DMS 273 treated with DMSO at 0.1 percent for 48 hours (cell line): ENCODE measurements at regions not wholly inside any gene's neighbourhood (a gene's known extent, or its start where the extent isn't known, plus 50 kb on each side); places are given as distances from the start of the nearest gene placed in this dataset.
"Not testable (repeated sequence)": the region's sequence is repeated elsewhere in the genome, so short reads cannot be mapped to it uniquely, and the experiment has no call there.

Source experiments
- DNase-seq: peaks from one replicate; lab custom pipeline; 2025; lab: John Stamatoyannopoulos, UW

DNA sequence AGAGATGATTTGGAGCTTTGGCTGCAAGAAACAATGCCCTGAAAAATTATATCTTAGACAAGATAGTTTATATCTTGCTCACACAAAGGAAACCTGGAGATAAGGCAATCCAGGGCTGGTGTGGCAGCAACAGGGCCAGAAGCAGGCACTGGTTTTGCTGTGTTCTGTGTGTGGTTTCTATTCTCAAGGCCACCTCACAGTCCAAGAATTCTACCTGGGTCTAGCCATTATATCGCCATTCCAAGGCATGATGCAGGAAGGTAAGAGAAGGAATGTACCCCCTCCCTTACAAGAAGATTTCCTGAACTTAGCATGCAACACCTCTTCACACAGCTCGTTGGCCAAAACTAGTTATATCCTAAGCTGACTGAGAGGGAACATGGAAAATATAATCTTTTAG, 74.5 kb upstream of the MEGF10 start:
- no peak for DNase-seq

DNA sequence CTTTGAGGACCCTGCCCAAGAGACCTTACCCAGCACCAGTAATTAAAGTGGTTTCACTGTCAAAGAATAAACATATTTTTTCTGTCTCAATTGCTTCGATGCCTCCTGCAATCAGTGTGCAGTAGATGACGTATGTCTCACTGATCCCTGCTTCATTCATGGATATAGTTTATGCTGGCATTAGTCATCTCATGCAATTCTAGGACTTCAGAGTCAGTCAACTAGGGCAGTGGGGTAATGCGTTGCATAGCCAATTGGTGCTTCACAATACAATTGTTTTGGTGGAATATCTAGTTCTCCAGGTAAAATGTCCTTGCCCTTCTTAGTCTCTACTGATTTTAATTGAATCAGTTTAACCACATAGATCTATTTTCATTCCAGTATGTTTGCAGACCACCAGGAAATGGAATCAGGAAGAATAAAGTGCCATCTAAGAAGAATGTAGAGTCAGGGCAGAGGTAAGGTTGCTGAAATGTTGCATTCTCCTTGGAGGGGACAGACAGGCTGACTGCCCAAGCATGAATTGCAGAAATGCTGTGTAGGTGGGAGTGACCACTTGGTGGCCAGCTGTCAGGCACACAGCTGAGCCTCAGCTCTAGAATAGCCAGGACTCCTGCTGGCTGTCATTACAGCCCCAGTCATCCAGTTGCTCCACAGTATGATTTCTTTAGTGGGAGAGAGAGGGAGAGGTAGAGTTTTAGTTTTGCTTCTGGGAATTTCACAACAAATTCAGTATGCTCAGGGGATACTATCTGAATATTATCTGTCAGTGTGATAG, 73.5 kb upstream of the MEGF10 start:
- DNase-seq, result no peak

DNA sequence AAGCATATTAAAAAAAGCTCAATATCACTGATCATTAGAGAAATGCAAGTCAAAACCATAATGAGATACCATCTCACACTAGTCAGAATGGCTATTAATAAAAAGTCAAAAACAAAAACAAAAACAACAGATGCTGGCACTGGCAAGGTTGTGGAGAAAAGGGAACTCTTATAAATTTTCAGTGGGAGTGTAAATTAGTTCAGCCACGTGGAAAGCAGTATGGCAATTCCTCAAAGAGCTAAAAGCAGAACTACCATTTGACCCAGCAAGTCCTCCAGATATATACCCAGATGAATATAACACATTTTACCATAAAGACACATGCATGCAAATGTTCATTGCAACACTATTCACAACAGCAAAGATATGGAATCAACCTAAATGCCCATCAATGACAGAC, 68.7 kb upstream of the MEGF10 start:
- DNase-seq, result not testable (repeated sequence)

DNA sequence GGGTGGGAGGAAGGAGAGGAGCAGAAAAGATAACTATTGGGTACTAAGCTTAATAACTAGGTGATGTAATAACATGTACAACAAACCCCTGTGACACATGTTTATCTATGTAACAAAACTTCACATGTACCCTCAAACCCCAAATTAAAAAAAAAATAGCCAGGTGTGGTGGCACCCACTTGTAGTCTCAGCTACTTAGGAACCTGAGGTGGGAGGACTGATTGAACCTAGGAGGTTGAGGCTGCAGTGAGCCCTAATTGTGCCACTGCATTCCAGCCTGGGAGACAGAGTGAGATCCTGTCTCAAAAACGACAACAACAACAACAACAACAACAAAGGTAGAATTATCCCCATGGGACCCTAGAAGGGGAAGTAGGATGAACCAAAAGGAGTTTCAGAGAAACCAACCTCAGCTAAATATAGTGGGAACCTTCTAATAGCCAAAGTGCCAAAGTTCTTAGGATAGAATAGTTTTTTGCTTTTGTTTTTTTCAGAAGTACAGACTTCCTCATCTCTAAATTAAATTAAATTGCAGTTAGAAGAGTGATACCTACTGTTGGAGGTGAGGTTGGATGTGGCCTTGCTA, 67.9 kb upstream of the MEGF10 start:
- not testable (repeated sequence) for DNase-seq

DNA sequence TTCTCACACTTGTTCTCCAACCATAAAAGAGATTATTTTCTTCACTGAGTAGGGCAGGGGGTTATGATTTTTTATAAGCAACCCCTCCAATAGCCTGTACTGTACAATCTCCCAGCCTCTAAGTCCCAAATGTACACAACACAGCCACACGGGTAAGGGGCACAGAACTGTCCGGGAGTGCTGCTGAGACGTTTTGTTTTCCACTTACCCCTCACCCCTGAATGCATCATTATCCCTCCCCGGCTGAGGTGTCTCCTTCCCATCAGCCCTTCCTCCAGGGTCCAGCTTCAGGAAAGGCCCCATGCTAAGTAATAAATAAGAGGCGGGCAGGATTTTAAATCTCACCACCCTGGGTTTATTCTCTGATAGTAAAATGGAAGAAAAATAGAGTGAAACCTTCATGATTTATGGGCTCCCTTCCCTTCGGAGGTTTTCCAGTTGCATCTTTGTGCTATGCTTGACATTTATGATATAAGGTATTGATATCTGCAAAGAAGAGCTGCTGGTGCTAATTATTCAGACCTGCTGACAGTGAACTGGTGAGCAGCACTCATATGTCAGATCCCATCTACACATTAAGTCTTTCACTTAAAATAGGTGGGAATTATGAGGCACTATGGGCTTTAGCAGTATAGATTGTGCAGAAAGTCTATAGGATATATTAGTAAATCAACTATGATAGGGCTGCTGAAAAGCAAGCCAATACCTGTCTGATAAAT, 67.2 kb upstream of the MEGF10 start:
- DNase-seq, result no peak

DNA sequence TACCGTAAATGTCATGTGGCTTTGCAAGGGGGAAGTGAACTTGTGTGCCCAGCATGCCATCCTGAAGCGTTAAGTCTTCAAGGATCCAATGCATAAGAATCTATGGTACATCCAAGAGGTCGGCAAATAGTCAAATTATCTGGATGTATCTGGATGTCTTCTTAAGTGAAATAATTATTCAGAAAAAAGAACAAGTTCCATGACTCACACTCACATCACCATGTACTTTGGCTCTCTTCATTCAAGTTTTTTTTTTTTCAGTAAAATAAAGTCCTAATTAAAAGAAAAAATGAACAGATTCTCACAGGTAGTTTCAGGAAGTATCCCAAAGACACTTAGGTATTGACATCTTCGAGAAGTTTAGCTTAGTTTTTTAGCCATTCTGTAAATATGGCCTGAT, 62.7 kb upstream of the MEGF10 start:
- no peak for DNase-seq

DNA sequence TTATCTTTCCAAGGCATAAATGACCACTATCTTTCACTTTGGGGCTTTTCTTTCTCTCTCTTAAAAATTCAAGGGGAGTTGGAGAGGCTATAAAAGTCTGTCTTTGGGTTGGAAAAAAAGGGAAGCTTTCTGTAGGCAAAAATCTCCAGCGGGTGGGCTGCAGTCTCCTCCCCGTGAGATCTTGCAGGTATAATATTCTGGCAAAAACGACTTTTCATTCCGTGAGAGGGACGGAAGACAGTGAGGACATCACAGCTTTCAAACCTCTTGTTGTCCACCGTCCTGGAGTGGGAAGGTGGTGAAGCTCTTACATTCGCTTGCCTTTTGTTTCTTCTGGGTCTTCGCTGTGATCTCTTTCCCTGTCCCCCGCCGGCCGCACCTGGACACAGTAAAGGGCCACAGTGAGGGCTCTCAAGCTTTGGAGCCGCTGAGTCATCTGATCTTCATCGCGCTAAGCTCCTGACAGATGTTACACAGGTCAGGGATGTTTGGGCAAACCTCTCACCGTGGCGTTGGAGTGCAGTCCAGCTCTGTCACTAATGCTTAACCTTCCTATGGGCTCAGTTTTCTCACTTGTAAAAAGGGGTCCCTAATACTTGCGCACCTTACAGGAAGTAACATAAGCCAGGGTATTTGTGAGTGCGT, 61.9 kb upstream of the MEGF10 start:
- DNase-seq, result no peak

DNA sequence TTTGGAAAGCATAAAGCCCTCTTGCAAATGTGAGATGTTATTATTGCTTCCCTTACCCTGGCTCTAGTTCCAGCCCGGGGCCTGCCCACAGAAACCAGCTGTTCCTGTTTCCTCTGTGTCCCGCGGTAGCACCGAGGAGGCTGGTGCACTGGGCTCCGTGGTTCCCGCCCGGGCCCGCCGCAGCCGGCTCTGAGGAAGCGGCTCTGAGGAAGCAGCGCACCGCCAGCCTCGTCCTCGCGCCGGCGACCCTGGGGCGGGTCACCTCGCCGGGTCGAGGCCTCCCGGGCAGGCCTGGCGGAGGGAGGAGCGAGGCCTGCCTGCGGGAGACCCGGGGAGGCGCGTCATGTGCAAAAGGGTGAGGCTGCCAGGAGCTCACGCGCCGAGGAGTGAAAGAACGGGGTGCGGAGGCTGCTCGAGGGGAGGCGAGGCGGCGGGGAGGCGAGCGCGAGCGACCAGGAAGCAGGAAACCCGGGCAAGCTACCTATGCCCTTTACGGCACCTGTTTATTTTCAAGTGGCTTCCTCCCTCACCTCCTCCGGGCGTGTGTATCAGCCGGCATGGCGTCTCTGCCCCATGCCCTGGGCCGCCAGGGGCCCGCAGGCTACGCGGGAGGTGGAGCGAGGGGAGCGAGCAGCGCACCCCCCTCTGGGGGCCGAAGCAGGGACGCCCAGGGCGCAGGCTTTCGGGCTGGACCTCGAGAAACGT, 61.3 kb upstream of the MEGF10 start:
- DNase-seq, result no peak

DNA sequence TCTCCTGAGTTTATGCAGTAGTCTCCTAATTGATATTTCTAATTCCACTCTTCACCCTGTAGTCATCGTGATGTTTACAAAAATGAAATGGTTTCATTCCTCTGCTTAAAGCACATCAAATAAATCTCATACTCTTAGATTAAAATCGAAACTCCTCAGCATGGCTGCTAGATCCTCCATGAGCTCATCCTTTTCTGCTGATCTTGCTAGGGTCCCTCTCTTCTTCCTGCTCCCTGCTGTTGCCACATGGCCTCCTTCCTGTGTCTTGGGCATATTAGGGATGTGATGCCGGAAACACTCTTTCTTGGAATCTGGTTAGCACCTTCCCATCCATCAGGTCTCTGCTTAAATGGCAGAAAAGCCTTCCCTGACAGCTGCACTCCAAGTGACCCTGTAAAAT, 59.5 kb upstream of the MEGF10 start:
- no peak for DNase-seq

DNA sequence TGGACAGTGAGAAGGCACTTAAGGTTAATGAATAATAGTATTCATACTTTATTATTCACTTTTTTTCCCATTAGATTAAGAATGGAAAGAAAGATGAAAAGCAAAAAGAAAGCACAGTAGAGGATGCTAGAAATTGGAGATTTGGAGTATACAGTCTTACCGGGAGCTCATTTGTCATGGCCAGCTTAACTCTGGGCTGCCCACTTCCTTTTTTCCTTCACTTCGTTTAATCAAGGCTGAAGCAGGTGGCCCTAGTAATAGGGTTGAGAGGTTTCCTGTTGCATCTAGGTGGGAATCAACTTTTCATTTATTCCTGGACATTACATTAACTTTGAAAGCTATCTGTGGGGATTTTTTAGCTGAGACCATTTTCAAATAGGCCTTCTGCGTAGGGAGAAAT, 57.0 kb upstream of the MEGF10 start:
- DNase-seq, result no peak

DNA sequence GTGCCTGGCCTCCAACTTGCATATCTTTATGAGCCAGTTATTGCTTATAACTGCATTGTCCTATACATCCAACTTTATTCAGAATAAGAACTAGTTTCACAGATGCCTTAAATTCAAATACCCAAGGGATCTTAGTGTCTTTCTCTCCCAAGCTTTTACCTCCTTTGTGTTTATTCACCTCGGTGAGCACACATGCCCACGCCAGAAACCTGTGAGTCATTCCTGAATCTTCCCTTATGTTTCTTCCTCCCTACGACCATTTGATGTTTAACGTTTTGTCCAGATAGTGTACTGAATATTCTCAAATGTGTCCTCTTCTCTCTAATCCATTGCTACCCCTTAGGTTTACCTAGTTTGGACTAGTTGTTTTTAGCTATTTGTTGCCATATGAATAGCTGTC, 55.5 kb upstream of the MEGF10 start:
- no peak for DNase-seq

DNA sequence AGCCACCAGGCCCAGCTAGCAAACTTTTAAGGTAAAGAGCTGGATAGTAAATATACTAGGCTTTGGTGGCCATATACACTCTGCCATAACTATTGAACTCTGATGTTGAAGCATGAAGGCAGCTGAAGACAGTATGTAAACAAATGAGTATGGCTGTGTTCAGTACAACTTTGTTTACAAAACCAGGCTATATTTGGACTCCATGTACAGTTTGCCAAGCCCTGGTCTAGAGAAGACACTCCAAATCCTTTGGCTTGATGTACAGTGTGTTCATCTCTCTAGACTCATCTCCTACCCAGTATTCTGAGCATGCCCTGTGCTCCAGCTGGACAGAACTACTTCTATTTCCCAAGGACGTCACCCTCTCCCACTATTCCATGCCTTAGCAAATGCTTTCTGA, 54.3 kb upstream of the MEGF10 start:
- DNase-seq, result no peak
